ENCODE measurements at regions not wholly inside any gene's neighbourhood (a gene's known extent, or its start where the extent isn't known, plus 50 kb on each side); places are given as distances from the start of the nearest gene placed in this dataset.

DNA sequence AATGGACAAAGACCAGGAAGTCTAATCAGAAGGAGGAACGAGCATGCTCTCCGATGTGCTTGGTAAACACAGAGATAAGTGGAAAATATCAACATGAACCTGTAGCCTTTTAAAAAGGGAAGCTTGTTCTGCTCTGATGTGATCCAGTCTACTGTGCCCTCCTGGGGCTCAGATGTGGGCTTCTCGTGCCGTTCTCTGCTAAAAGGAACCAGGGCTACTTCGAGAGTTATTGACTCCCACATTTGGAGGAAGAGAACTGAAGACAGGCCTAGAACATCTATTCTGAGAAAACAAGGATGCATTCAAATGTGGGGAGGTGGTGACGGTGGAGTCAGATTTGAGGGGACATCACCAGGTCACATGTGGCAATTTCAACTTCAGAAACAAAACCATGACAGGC lies 325.4 kb downstream of the GLRX3 start:
- DNase-seq (ENCODE audit: low read depth in 3 of 3) = no peak

DNA sequence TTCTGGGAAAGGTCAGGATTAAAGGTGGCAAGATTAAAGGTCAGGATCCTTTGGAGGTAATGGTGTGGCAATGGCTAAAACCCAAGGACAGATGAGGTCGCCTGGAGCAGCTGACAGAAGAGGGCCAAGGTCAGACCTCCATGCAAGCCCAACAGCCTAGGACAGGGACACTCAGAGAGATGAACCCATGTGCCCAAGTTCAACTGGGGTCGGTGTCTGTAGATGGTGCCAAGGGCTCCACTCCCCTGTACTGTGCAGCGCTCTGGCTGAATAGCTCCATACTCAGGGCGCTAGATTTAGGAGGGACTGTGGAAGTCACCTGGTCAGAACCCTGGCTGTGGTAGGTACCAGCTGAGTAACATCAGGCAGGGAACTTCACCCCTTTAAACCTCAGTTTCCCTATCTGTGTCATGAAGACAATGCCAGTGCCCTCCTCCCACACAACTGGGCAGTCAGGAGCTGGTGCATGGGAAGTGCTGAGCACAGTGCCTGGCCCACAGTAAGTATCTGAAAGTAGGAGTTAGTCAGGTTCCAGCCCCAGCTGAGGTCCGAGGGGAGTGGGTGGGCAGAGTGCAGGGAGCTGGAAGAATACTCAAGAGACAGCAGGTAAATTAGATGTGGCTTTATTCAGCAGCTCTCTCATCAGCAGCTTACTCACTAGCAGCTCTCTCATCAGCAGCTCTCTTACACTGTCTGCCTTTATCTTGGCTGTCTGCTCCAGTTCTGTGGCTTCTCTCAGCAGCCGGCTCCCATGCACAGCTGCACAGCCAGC lies 327.1 kb downstream of the GLRX3 start:
- no peak for DNase-seq (ENCODE audit: low read depth in 3 of 3)

DNA sequence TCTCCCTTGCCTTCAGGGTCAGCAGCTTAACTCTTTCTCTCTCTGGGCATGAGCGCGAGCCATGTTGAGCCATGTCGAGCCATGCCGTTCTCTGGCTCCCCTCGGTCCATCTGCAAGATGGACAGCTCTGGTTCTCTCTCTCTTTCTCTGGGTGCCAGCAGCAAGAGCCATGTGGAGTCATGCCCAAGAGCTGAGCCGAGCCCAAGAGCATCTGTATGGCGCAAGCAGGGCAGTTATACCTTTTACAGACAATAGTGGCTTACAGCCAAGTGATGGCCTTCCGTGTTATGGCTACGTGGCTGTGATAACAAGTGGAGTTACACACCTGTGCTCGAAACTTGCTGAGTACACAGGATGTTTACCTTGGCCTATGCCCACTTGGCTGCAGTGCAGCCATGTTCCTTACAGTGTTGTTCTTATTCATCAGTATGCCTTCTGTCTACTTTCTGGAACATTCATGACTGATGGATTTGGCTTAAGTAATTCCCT lies 327.7 kb downstream of the GLRX3 start:
- DNase-seq (ENCODE audit: low read depth in 3 of 3) = no peak

DNA sequence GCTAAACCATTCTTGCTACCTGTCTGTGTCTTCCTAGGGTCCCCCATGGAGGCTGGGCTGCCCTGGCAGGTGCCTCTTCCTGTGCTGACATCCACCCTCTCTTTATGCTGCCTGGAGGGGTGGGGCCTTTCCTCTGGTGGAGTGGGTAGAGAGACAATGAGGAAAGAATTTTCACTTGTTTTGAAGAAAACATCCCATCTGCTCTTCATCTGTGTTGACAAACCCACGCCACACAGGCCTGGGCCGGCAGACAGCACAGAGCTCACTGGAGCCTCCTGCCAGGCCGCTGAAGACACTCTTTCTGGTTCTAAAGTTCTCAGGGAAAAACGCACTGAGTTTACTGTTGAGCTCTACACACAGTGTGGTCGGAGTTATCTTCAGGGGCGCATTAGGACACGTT lies 328.2 kb downstream of the GLRX3 start:
- no peak for DNase-seq (ENCODE audit: low read depth in 3 of 3)

DNA sequence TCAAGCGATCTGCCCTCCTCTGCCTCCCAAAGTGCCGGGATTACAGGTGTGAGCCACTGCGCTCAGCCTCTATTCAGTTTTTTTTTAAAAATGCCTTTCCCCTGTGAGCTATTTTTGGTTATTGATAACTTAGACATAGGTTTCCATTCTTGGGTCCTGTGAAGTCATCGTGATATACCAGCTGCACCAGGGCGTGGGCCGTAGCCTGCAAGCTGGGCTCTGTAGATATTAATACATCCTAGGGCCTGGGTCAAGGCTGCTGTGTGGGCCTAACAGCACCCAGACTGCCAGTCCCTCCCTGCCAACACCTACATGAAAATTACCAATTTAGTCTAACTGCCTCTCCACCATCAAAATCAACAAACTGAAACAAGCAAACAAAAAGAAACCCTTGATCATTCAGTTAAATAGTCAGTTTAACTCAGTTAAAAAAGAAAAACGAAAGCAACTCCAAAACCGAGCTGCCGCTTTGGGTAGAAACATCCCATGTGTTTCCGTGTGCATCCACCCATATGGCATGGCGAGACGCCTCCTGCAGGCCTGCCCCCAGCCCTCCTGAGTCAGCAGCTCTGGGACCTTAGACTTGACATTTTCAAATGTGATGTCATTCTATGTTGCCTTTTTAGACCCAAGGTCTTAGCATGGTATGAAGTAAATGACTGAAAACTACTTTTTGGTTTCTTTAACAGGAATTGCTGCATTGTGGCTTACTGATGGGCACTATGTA lies 330.2 kb downstream of the GLRX3 start:
- no peak for DNase-seq (ENCODE audit: low read depth in 3 of 3)

DNA sequence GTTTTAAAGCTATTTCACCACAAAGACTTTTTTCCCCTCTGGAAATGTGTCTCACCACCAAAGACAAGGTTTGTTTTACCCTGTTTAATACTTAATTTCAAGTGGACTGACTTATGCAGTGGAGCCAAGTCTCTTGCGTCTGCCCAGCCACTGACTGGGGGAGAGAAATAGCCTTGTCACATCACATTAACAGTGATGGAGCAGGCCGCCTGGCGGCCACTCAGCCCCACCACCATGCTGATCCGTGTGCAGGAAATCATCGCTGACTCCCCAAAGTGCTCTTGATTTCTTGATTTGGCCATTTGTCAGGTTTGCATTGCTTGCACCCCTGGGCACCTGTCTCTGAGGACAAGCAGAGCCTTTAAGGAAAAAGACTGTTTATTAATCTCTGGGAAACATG lies 334.1 kb downstream of the GLRX3 start:
- DNase-seq (ENCODE audit: low read depth in 3 of 3) = no peak

DNA sequence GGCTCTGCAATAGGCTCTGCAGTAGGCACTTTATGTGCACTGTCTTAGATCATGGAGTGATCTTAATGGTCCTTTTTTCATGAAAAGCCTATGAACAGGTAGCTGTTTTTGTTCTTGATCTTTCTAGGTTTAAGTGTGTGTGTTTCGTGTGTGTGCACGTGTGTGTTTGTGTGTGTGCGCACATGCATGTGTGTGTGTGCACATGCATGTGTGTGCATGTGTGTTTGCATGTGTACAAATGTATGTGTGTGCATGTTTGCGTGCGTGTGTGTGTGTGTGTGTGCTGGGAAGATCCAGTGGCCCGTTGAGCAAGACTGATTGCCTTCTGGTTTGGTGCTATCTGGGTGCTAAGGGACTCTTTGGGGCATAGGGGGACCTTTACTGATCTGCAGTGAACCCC lies 334.8 kb downstream of the GLRX3 start:
- DNase-seq (ENCODE audit: low read depth in 3 of 3) = no peak

DNA sequence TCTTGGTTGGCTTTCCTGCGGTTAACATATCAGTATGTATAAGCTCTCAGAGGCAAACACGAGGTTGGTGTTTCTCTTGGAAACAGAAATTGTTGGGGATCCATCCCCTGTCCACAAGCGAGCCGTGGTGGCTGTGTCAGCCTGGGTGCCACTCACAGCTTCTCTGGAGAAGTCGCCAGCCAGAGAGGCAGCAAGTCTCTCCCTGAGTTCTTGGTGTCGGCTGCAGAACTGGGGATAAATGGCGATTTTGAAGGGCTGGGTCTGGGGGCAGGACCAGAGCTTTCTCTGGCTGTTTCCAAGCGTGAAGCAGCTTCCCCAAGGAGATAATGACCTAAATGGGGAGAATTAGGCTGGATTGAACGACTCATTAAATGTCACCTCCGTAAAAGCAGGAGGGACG lies 335.3 kb downstream of the GLRX3 start:
- DNase-seq (ENCODE audit: low read depth in 3 of 3) = no peak

DNA sequence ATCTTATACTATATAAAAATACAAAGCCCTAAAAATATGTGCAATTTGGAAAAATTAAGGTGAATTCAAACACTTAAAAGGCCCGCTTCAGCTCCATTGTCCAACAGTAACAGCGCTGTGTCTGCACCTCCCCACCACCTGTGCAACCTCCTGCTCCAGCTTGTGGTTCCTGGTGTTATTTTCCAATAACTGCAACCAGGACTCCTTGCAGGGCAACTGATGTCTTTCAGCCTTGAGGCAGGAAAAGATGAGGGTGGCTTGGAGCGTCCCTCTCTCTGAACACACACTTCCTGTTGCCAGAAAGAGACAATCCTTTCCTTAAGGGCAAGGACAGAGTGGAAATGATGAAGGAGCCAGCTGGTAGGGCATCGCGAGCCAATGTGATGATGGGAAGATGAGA lies 336.0 kb downstream of the GLRX3 start:
- no peak for DNase-seq (ENCODE audit: low read depth in 3 of 3)

DNA sequence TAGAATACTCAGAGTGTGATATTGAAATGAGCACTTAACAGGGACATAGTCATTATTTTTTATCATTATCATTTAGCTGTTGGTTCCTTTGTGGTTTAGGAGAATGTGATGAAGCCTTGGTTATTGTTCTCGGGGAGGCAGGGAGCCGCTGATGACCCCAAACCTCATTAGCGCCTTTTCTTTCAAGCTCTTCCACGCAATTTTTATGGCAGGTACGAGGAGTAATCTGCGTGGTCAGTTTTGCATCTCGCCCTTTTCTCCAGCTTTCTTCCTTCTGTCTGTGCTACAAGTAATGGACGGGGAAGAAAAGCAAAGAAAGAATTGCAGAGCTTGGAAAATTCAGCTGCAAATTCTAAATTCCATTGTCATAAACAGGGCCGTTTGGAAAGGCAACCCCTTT lies 338.4 kb downstream of the GLRX3 start:
- DNase-seq (ENCODE audit: low read depth in 3 of 3) = no peak

DNA sequence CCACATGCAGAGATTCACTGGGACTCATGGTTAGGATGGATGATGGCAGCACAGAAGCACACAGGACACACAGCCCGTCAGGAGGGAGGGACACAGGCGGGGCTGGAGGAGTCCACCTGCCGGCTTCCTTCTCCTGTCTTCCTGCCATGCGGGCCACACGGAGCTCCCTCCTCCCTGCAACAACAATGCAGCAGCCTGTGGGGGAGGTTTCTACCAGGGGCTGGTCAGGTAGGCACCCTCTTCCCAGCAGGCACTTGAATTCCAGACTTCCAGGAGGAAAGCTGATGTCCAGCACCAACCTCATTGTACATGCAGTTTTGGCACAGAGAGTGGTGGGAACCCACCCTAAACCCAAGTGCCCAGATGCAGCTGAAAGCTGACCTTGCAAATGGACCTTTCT lies 341.2 kb downstream of the GLRX3 start:
- DNase-seq (ENCODE audit: low read depth in 3 of 3) = no peak

DNA sequence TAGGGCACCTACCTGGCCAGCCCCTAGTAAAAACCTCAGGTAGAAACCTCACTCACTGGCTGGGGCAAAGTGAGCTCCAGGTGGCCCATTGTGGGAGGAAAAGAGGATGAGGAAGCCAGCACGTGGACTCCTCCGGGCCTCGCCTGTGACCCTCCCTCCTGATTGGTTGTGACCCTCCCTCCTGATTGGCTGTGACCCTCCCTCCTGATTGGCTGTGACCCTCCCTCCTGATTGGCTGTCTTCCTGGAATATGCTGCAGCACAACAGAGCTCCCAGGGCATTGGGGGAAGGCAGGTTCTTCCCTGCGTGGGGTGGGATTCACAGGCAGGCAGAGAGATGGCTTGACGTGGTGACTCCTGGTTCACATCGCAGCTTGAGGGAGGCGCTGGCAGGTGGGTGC lies 343.0 kb downstream of the GLRX3 start:
- DNase-seq (ENCODE audit: low read depth in 3 of 3) = no peak

DNA sequence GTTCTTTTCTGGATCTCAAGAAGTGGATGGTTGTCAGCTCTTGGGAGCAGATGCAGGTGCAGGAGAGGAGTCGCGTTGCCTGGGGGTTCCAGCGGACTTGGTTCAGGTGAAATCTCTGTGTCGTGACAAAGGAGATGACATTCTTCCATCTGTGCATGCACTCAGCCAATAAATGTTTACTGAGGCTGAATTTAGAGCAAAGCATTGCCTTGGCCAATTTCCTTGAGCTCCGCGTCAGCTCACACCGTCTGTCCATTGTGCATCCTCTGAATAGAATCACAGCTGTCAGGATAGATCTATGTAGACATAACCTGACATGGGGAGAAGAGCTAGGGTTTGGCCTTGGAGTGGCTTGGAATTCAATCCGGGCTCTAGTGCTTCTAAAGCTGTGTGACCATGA lies 343.7 kb downstream of the GLRX3 start:
- DNase-seq (ENCODE audit: low read depth in 3 of 3) = no peak

DNA sequence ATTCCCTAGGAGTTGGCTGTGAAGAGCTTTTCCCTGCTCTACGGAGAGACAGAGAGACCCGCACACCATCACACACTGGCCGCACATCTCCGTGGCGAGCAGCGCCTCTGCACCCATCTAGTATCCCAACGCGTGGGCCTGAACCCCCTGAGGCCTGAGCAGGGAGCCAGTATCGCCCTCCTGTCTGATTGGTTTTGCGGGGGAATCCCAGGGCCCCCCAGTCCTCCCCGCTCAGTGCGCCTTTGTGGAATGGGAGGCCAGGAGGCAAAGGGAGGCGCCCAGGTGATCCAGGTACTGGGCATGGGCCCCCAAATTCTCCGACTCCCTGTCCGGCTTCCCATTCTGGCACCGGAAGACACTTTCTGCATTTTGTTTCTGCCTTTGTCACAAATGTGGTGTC lies 344.3 kb downstream of the GLRX3 start:
- no peak for DNase-seq (ENCODE audit: low read depth in 3 of 3)

DNA sequence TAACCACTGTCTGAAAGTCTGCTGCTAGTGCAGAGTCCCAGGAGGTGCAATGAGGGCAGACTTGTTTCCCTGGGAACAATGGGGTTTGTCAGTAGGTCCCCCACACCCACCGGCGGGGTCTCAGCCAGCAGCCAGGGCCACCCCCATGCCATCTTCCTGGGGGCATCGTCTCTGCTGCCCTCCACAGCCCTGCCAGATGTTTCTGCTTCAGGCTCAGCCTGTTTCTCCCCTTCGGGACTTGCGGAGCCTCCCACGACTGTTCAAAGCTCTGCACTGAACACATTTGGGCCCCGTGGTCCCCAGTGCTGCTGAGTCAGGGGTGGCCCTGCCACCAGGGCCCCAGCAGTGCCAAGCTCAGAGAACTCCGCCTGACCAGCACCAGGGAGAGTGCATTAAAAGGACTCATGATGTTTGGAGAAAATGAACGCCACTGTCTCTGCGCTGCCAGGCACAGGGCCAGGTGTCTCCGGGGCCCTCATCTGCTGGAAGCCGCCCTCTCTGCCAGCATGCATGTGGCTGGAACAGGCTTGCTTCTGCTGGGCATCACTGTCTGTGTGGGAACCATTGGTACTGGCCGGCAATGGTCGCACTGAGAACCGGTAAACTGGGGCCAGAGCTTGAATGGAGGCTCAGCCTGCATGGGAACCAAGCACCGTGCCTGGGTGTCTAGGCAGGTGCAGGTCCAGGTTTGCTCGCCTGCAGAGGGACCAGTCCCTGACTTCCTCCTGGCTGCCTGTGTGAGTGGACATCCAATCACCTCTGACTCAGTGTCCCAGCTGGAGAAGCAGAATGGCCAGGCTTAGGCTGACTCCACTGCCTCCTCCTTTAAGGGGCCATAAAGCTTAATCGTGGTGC lies 345.1 kb downstream of the GLRX3 start:
- DNase-seq (ENCODE audit: low read depth in 3 of 3) = no peak

DNA sequence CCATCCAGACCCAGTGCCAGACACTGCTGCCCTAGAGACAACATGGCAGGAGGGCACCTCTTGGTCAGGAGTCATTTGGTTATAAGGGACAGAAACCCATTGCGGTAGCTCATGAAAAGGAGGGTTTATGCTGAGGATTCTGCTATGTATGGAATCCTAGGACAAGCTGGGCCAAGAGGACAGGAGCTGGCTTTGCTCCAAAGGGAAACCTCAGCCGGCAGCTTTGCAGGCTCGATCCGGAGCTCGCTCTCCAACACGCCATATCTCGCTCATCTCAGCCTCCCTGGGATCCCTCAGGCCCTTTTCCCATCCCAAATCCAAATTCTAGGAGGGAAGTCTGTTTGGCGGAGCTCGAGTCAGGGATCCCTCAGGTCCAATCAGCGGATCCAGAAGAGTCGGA lies 345.7 kb downstream of the GLRX3 start:
- DNase-seq (ENCODE audit: low read depth in 3 of 3) = no peak

DNA sequence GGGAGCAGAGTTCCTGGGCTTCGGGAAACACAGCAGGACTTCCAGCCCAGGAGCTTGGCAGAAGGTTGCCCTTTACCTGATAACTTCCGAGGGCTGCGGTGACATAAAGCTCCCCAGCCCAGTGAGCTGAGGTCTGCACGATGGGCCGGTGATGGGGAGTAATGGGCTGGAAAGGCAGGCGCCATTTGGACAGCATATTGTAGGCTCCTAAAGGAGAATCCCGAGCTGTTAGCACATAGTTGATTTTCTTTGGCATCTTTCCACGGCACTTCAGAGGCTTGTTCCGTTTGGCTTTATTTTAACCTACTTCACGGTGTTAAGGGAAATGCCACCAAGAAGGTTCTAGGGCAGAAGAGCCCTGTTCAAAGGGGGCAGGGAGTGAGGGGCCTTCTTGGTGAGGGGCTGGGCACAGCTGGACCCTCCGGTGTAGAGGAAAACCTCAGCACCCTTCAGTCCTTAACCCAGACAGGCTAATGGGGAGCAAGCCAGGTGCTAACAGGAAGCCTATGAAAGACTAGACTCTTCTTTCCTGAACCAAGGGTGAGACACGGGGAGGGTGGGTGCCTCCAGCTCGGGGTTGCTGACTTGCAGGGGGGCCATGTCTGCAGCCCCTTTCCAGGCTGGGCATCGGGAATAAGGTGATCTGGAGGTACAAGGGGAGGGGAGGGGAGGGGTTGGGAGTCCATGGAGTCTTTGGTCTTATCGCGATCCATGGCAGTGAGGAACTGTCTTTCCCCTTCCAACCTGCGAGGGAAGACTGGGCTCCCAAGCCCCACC lies 347.7 kb downstream of the GLRX3 start:
- no peak for DNase-seq (ENCODE audit: low read depth in 3 of 3)

DNA sequence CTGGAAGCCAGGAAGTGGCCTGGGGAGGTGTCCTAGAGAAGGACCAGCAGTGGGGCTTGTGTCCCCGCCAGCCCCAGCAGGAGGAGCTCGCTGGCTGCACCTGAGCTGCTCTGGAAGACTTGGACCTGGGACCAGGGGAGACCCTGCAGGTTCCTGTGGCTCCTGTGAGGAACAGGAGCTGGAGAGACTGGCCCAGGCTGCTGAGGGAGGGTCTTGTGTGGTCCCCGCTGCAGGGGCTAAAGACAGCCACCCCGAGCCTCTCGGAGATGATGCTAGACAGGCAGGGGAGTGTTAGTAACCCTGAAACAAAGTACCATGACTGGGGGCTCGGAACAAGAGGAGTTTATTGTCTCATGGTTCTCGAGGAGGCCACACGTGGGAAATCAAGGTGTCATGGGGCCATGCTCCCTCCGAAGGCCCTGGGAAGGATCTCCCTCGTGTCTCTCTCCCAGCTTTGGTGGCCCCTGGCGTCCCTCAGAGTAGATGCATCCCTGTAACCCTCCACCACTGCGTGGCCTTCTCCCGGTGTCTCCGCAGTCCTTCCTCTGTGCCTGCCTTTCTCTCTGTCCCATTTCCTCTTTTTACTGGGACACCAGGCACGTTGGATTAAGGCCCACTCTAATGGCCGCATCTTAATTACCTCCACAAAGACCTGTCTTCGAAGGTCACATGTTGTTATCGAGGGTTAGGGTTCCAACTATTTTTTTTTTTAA lies 348.4 kb downstream of the GLRX3 start:
- no peak for DNase-seq (ENCODE audit: low read depth in 3 of 3)

DNA sequence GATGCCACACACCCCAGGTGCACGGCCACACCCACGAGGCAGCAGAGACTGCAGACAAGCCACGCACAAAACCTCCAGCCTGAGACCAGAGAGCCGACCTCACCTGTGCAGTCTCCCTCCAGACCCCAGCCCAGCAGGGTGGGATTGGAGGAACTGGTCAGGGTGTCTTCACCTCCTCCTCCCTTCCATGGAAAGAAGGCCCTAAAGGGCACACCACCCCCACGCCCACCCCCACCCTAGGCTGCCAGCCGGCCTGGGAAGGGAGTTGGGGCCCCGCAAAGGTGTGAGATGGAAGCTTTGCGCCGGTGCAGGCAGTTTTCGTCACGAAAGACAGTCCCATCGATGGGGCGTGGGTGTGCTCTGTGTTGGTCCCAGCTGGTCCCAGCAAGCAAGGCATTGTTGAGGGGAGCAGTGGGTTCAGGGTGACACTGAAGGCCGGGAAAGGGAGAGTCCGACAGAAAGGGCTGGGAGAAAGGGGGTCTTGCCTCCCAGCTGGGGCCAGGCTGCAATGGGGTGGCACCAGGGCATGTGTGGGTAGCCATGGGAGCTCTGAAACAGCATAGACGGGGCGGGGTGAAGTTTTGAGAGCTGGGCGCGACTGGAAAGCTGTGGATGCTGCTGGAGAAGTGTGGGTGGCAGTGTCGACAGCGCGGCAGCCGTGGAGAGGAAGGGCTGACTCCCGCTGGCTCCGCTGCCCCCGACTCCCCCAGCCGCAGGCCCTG lies 349.2 kb downstream of the GLRX3 start:
- DNase-seq (ENCODE audit: low read depth in 3 of 3) = no peak

Measured in stimulated activated CD4-positive, alpha-beta T cell treated with anti-CD3 and anti-CD28 coated beads, TNF-alpha, amount 100 ng/mL, for 4 hours (primary cell).